Duodenal mucosa (tissue), 2 donors: ENCODE measurements at regions not wholly inside any gene's neighbourhood (a gene's known extent, or its start where the extent isn't known, plus 50 kb on each side); places are given as distances from the start of the nearest gene placed in this dataset.
"Not testable (repeated sequence)": the region's sequence is repeated elsewhere in the genome, so short reads cannot be mapped to it uniquely, and the experiment has no call there.

Experiments used
- H3K27ac ChIP-seq: one replicate; pipeline ENCODE4 v1.7.0; 2013; ENCODE audit warnings: low read depth, low read length
- H3K27me3 ChIP-seq, 2 donors: one replicate each; pipeline ENCODE4 v1.7.0; 2013; ENCODE audit warnings: low read length in 2 of 2, control low read depth in 1 of 2; ENCODE audit not compliant: insufficient read depth in 2 of 2, control insufficient read depth in 1 of 2
- H3K36me3 ChIP-seq, 2 donors: one replicate each; pipeline ENCODE4 v1.7.0; 2013; ENCODE audit warnings: low read length in 2 of 2, control low read depth in 1 of 2; ENCODE audit not compliant: insufficient read depth in 2 of 2, control insufficient read depth in 1 of 2
- H3K4me1 ChIP-seq, 2 donors: one replicate each; pipeline ENCODE4 v1.7.0; 2013; ENCODE audit warnings: low read length in 2 of 2, control low read depth in 1 of 2; ENCODE audit not compliant: insufficient read depth in 2 of 2, control insufficient read depth in 1 of 2
- H3K4me3 ChIP-seq, 2 donors: one replicate each; pipeline ENCODE4 v1.7.0; 2013; ENCODE audit warnings: low read length in 2 of 2, low read depth in 1 of 2
- H3K9ac ChIP-seq, 2 donors: one replicate each; pipeline ENCODE4 v1.7.0; 2013; ENCODE audit warnings: low read length in 2 of 2, low read depth in 1 of 2
- H3K9me3 ChIP-seq, 2 donors: one replicate each; pipeline ENCODE4 v1.7.0; 2013; ENCODE audit warnings: low read length in 2 of 2, control low read depth in 1 of 2; ENCODE audit not compliant: control insufficient read depth in 1 of 2

DNA sequence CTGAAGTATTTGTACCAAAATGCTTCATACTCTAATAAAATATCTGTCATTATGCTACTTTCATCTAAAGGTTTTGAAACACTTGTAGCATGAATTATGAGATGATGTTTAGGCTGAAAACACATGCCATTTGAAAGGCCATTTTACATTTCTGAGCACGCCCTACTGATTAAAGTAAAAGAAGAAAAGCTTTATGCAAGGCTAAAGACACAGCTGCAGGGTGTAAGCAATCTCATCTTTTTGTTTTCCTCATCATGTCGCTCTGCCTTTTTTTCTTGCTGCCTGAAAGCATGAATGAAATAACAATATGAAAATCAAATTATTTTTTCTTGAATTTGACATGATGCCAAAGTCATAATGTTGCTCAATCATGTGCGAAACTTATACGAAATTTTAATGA is 148.6 kb upstream of the ARG1 start:
- no peaks in the 10 kb centered on the region for H3K36me3 ChIP-seq
- H3K9ac ChIP-seq = no peak overlapping the region
- no peaks in the 10 kb centered on the region for H3K9me3 ChIP-seq
- no peaks in the 10 kb centered on the region for H3K4me1 ChIP-seq
- H3K4me3 ChIP-seq = no peak overlapping the region
- H3K27me3 ChIP-seq = no peaks in the 10 kb centered on the region
- no peak overlapping the region for H3K27ac ChIP-seq

GRCh38 chr6:131427434-131428058 is 145.5 kb upstream of the ARG1 start:
- no peaks in the 10 kb centered on the region for H3K9me3 ChIP-seq
- H3K27me3 ChIP-seq = no peaks in the 10 kb centered on the region
- no peak overlapping the region for H3K4me3 ChIP-seq
- no peaks in the 10 kb centered on the region for H3K4me1 ChIP-seq
- no peak overlapping the region for H3K27ac ChIP-seq
- H3K36me3 ChIP-seq = no peaks in the 10 kb centered on the region
- no peak overlapping the region for H3K9ac ChIP-seq

GRCh38 chr6:131430531-131430930 is 142.5 kb upstream of the ARG1 start:
- Histone ChIP-seq H3K27me3 (no peaks in the 10 kb centered on the region), H3K4me1 (no peaks in the 10 kb centered on the region), H3K9me3 (no peaks in the 10 kb centered on the region), H3K27ac (no peak overlapping the region), H3K9ac (no peak overlapping the region), H3K4me3 (no peak overlapping the region), H3K36me3 (no peaks in the 10 kb centered on the region)

- no peak overlapping the region for H3K27ac ChIP-seq
- no peaks in the 10 kb centered on the region for H3K27me3 ChIP-seq
- no peaks in the 10 kb centered on the region for H3K4me1 ChIP-seq
- no peaks in the 10 kb centered on the region for H3K9me3 ChIP-seq
- H3K36me3 ChIP-seq = no peaks in the 10 kb centered on the region
- no peak overlapping the region for H3K9ac ChIP-seq
- no peak overlapping the region for H3K4me3 ChIP-seq
Observed at GRCh38 chr6:131431718-131432117, 141.3 kb upstream of the ARG1 start.

DNA sequence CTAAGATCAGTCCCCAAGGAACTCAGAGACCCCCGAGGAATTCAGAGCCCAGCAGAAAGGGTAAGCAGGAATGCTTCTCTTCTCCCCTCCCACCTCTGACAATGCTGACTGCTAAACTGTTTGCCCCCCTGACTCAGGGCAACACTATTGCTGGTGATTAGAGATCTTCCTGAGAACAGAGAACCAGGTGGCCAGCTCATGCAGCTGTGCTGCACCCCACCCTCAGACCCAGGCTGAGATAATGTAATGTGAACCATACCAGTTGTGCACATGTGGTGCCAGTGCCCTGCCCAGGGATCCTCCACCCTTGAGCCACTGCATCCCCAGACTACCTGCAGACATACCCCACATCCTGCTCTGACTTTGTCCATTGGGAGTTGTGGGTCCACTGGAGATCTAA is 139.1 kb upstream of the ARG1 start:
- no peaks in the 10 kb centered on the region for H3K9me3 ChIP-seq
- no peaks in the 10 kb centered on the region for H3K4me1 ChIP-seq
- no peaks in the 10 kb centered on the region for H3K36me3 ChIP-seq
- no peaks in the 10 kb centered on the region for H3K27me3 ChIP-seq
- no peak overlapping the region for H3K9ac ChIP-seq
- H3K4me3 ChIP-seq = no peak overlapping the region
- no peak overlapping the region for H3K27ac ChIP-seq

DNA sequence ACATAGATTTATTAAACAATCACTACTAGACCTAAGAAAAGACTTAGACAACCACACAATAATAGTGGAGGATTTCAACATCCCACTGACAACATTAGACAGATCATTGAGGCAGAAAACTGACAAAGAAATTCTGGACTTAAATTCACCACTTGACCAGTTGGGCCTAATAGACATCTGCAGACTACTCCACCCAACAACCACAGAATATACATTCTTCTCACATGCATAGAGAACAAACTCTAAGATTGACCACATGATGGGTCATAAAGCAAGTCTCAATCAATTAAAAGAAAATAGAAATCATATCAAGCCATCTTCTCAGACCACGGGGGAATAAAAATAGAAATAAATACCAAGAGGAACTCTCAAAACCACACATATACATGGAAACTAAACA is 136.7 kb upstream of the ARG1 start:
- Histone ChIP-seq H3K9ac (no peak overlapping the region), H3K9me3 (no peaks in the 10 kb centered on the region), H3K27me3 (no peaks in the 10 kb centered on the region), H3K36me3 (no peaks in the 10 kb centered on the region), H3K4me1 (no peaks in the 10 kb centered on the region), H3K4me3 (no peak overlapping the region), H3K27ac (no peak overlapping the region)

DNA sequence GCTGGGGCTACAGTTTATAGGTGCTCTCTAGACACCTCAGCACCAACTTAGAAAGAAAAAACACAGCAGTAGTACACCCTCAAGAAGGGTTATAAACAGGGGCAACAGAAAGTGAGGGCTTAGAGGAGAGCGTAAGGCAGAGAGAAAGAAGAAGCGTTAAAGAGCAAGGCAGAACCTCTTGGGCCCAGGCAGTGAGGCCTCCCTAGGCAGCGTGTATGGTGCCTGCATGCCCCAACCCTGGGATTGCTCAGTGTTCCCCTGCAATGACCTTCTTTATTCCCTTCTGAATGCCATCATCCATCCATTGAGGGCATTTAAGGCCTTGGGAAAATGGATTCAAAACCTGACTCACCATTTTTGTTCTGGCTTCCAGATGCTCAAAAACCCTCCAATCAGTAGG is 130.0 kb upstream of the ARG1 start:
- no peaks in the 10 kb centered on the region for H3K4me1 ChIP-seq
- no peak overlapping the region for H3K27ac ChIP-seq
- no peak overlapping the region for H3K9ac ChIP-seq
- H3K36me3 ChIP-seq = no peaks in the 10 kb centered on the region
- no peaks in the 10 kb centered on the region for H3K9me3 ChIP-seq
- H3K27me3 ChIP-seq = no peaks in the 10 kb centered on the region
- no peak overlapping the region for H3K4me3 ChIP-seq

- peak overlapping the region in 1 of 2 donors; percentile 16 for H3K4me3 ChIP-seq
Observed at GRCh38 chr6:131443514-131443913, 129.5 kb upstream of the ARG1 start.

DNA sequence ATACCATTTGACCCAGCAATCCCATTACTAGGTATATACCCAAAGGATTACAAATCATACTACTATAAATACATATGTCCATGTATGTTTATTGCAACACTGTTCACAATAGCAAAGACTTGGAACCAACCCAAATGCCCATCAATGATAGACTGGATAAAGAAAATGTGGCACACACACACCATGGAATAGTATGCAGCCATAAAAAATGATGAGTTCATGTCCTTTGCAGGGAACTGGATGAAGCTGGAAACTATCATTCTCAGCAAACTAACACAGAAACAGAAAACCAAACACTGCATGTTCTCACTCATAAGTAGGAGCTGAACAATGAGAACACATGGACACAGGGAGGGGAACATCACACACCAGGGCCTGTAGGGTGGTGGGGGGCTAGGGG is 127.7 kb upstream of the ARG1 start:
- not testable (repeated sequence) for H3K27me3 ChIP-seq, H3K4me3 ChIP-seq, H3K4me1 ChIP-seq, H3K27ac ChIP-seq, H3K9ac ChIP-seq, H3K9me3 ChIP-seq, H3K36me3 ChIP-seq

More at GRCh38 chr6:131443514-131443913, 129.5 kb upstream of the ARG1 start:
- Histone ChIP-seq H3K36me3 (no peaks in the 10 kb centered on the region), H3K9me3 (no peaks in the 10 kb centered on the region), H3K27me3 (no peaks in the 10 kb centered on the region), H3K9ac (no peak overlapping the region), H3K4me1 (no peaks in the 10 kb centered on the region), H3K27ac (no peak overlapping the region)

- Histone ChIP-seq H3K4me1 (no peaks in the 10 kb centered on the region), H3K27me3 (no peaks in the 10 kb centered on the region), H3K36me3 (no peaks in the 10 kb centered on the region), H3K9me3 (no peaks in the 10 kb centered on the region), H3K27ac (no peak overlapping the region), H3K9ac (no peak overlapping the region), H3K4me3 (no peak overlapping the region)
Observed at GRCh38 chr6:131450861-131451260, 122.2 kb upstream of the ARG1 start.
